ENCODE measurements at regions not wholly inside any gene's neighbourhood (a gene's known extent, or its start where the extent isn't known, plus 50 kb on each side); places are given as distances from the start of the nearest gene placed in this dataset.

DNA sequence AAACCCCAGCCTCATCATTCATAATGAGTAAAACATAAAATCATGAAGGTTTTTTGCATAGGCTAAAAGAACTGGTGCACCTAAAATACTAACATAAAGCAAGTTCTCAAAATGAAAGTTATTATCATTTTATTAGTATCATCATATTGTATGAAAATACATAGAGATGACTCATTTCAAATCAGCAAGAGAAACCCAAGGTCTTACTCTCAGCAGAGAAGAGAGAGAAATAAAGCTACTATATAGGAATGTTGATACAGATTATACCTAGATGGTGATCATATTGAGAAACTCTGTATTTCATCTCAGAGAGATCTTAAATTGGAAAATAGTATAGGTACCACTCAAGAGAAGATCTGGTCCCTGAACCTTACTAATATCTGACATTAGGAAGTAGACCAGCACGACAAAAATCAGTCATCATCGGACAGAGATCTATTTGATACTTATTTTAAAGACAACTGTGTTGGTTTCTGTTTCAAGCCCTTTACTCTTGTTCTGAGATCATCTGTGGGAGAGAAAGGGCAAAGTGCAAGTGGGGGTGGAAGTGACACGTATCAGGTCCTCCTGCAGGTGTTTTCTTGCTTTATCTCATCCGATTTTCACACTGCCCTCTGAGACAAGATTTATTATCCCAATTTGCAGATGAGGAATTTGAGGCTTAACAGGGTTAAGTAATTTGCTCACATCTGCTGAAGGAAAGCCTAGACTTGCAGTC lies 532.3 kb downstream of the MAFB start (continued):
- TF ChIP-seq REST (tag by site-specific recombination; IDR thresholded peaks at IDR 0.05) = no peak

DNA sequence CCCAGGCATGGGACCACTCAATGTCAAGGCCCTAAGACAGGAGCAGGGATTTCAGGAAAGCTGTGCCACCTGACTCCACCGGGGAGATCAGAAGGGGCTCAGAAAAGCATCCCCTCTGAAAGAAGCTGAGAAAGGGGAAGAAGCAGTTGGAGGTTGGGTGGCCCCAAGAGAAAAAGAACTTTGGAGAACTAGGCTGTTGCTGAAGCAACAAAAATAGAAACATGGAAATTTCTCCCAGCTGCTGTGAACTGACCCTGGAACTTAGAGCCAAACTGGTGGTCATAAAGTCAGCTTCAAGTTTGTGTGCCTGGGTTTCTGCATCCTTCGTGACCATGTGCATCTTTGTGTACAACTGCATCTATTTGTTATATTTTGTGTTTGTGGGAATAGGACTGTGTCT lies 534.5 kb downstream of the MAFB start:
- Histone ChIP-seq H3K9me3 (ENCODE audit: control insufficient read depth, insufficient read depth, low read depth, low read length) (no peaks in the 10 kb centered on the region), H3K4me1 (ENCODE audit: control insufficient read depth, insufficient read depth, low read length) (no peaks in the 10 kb centered on the region), H3K4me3 (ENCODE audit: low read depth, low read length) (no peak overlapping the region), H3K36me3 (ENCODE audit: control insufficient read depth in 2 of 2, insufficient read depth in 1 of 2, low read length in 2 of 2) (no peaks in the 10 kb centered on the region), H3K27ac (ENCODE audit: extremely low read depth, low read depth, low read length) (no peak overlapping the region)
- CTCF ChIA-PET = interaction anchor here (1.1 kb wide), 1 partner anchor 27 kb away, joined by 3 read pairs; no protein-coding TSS in a partner anchor
- TF ChIP-seq ZBTB49 (tag by site-specific recombination; IDR thresholded peaks at IDR 0.05; ENCODE audit: low read depth) = no peak
- TF ChIP-seq ZNF530 (tag by site-specific recombination; IDR thresholded peaks at IDR 0.05; ENCODE audit: low read depth) = no peak
- TF ChIP-seq ZNF548 (tag by site-specific recombination; IDR thresholded peaks at IDR 0.05) = no peak
- TF ChIP-seq HOXD13 (CRISPR knock-in tag; IDR thresholded peaks at IDR 0.05; ENCODE audit: borderline replicate concordance) = no peak
- POLR2A ChIA-PET = no interaction called here

DNA sequence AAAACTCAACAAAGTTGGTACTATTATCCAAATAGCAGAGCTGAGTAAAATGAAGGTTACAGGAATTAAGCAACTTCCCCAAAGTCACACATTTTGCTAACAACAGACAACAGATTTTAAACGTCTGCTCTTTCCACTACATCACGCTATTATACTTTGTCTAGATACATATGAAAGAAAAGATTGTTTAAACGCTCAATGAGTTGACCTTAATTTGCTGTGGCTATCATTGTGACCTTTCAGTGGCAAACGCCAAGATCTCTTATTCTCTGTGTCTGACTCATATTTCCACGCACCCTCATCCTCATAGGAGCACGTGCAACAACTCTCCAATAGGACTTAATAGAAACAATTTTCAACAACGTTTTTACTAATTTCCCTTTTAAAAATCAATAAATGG lies 540.1 kb downstream of the MAFB start:
- ChIA-PET CTCF (interaction anchor here (0.7 kb wide), 1 partner anchor 12 kb away, joined by 3 read pairs; no protein-coding TSS in a partner anchor), POLR2A (no interaction called here)
- Histone ChIP-seq H3K4me3 (ENCODE audit: low read depth, low read length) (no peak overlapping the region), H3K27ac (ENCODE audit: extremely low read depth, low read depth, low read length) (no peak overlapping the region), H3K36me3 (ENCODE audit: control insufficient read depth in 2 of 2, insufficient read depth in 1 of 2, low read length in 2 of 2) (no peaks in the 10 kb centered on the region), H3K4me1 (ENCODE audit: control insufficient read depth, insufficient read depth, low read length) (no peaks in the 10 kb centered on the region), H3K9me3 (ENCODE audit: control insufficient read depth, insufficient read depth, low read depth, low read length) (no peaks in the 10 kb centered on the region)
- no peak for TF ChIP-seq ZSCAN30 (tag by site-specific recombination; IDR thresholded peaks at IDR 0.05)
- TF ChIP-seq ZNF155 (tag by site-specific recombination; IDR thresholded peaks at IDR 0.05) = no peak
- TF ChIP-seq ZNF571 (tag by site-specific recombination; IDR thresholded peaks at IDR 0.05) = no peak
- TF ChIP-seq ZBTB17 (tag by site-specific recombination; IDR thresholded peaks at IDR 0.05) = no peak
- no peak for TF ChIP-seq ZNF221 (tag by site-specific recombination; IDR thresholded peaks at IDR 0.05; ENCODE audit: borderline replicate concordance)
- TF ChIP-seq ZNF514 (tag by site-specific recombination; IDR thresholded peaks at IDR 0.05) = no peak
- TF ChIP-seq ZNF211 (tag by site-specific recombination; IDR thresholded peaks at IDR 0.05; ENCODE audit: low read depth) = no peak
- TF ChIP-seq, protein P1, sequence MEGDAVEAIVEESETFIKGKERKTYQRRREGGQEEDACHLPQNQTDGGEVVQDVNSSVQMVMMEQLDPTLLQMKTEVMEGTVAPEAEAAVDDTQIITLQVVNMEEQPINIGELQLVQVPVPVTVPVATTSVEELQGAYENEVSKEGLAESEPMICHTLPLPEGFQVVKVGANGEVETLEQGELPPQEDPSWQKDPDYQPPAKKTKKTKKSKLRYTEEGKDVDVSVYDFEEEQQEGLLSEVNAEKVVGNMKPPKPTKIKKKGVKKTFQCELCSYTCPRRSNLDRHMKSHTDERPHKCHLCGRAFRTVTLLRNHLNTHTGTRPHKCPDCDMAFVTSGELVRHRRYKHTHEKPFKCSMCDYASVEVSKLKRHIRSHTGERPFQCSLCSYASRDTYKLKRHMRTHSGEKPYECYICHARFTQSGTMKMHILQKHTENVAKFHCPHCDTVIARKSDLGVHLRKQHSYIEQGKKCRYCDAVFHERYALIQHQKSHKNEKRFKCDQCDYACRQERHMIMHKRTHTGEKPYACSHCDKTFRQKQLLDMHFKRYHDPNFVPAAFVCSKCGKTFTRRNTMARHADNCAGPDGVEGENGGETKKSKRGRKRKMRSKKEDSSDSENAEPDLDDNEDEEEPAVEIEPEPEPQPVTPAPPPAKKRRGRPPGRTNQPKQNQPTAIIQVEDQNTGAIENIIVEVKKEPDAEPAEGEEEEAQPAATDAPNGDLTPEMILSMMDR (tag by site-specific recombination; IDR thresholded peaks at IDR 0.05) = no peak
- no peak for TF ChIP-seq ZNF133 (tag by site-specific recombination; IDR thresholded peaks at IDR 0.05)
- TF ChIP-seq ZNF398 (tag by site-specific recombination; IDR thresholded peaks at IDR 0.05) = no peak
- TF ChIP-seq INSM2 (tag by site-specific recombination; IDR thresholded peaks at IDR 0.05) = no peak
- no peak for TF ChIP-seq SCRT2 (tag by site-specific recombination; IDR thresholded peaks at IDR 0.05)
- TF ChIP-seq, protein P2, sequence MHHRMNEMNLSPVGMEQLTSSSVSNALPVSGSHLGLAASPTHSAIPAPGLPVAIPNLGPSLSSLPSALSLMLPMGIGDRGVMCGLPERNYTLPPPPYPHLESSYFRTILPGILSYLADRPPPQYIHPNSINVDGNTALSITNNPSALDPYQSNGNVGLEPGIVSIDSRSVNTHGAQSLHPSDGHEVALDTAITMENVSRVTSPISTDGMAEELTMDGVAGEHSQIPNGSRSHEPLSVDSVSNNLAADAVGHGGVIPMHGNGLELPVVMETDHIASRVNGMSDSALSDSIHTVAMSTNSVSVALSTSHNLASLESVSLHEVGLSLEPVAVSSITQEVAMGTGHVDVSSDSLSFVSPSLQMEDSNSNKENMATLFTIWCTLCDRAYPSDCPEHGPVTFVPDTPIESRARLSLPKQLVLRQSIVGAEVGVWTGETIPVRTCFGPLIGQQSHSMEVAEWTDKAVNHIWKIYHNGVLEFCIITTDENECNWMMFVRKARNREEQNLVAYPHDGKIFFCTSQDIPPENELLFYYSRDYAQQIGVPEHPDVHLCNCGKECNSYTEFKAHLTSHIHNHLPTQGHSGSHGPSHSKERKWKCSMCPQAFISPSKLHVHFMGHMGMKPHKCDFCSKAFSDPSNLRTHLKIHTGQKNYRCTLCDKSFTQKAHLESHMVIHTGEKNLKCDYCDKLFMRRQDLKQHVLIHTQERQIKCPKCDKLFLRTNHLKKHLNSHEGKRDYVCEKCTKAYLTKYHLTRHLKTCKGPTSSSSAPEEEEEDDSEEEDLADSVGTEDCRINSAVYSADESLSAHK (tag by site-specific recombination; IDR thresholded peaks at IDR 0.05) = no peak

Measured in HEK293 (cell line).